AG20443 (cell line): ENCODE measurements at regions not wholly inside any gene's neighbourhood (a gene's known extent, or its start where the extent isn't known, plus 50 kb on each side); places are given as distances from the start of the nearest gene placed in this dataset.

Experiments
- DNase-seq: peaks from one replicate; pipeline ENCODE4 v3.0.0; 2012; ENCODE audit warnings: low spot score, mixed read lengths

GRCh38 chr4:163582703-163583102 lies 88.2 kb downstream of the TMA16 start:
- no peak for DNase-seq

- DNase-seq: no peak
Observed at GRCh38 chr4:163587867-163588266, 93.4 kb downstream of the TMA16 start.

GRCh38 chr4:163588532-163588931 lies 94.0 kb downstream of the TMA16 start:
- no peak for DNase-seq

GRCh38 chr4:163590103-163590502 lies 95.6 kb downstream of the TMA16 start:
- no peak for DNase-seq

GRCh38 chr4:163590619-163591264 lies 96.3 kb downstream of the TMA16 start:
- no peak for DNase-seq

- no peak for DNase-seq
Observed at GRCh38 chr4:163591614-163592020, 97.1 kb downstream of the TMA16 start.

GRCh38 chr4:163592212-163592611 lies 97.7 kb downstream of the TMA16 start:
- DNase-seq: no peak

- DNase-seq: no peak
Observed at GRCh38 chr4:163595580-163595979, 101.1 kb downstream of the TMA16 start.

- DNase-seq: no peak
Observed at GRCh38 chr4:163598028-163598427, 103.5 kb downstream of the TMA16 start.

- DNase-seq: no peak
Observed at GRCh38 chr4:163598489-163598888, 104.0 kb downstream of the TMA16 start.

- no peak for DNase-seq
Observed at GRCh38 chr4:163600727-163601126, 106.2 kb downstream of the TMA16 start.

GRCh38 chr4:163603257-163603656 lies 108.8 kb downstream of the TMA16 start:
- no peak for DNase-seq

GRCh38 chr4:163606896-163607691 lies 112.6 kb downstream of the TMA16 start:
- DNase-seq: no peak

- no peak for DNase-seq
Observed at GRCh38 chr4:163609019-163609418, 114.5 kb downstream of the TMA16 start.

- no peak for DNase-seq
Observed at GRCh38 chr4:163610648-163611047, 116.2 kb downstream of the TMA16 start.

- DNase-seq: no peak
Observed at GRCh38 chr4:163611182-163611581, 116.7 kb downstream of the TMA16 start.

- DNase-seq: no peak
Observed at GRCh38 chr4:163611784-163612445, 117.4 kb downstream of the TMA16 start.

GRCh38 chr4:163612762-163613161 lies 118.3 kb downstream of the TMA16 start:
- no peak for DNase-seq

- DNase-seq: no peak
Observed at GRCh38 chr4:163613383-163613782, 118.9 kb downstream of the TMA16 start.

GRCh38 chr4:163614866-163615265 lies 120.4 kb downstream of the TMA16 start:
- DNase-seq: no peak

- no peak for DNase-seq
Observed at GRCh38 chr4:163618845-163619244, 124.4 kb downstream of the TMA16 start.

GRCh38 chr4:163620738-163621137 lies 126.2 kb downstream of the TMA16 start:
- no peak for DNase-seq

- no peak for DNase-seq
Observed at GRCh38 chr4:163621821-163622220, 127.3 kb downstream of the TMA16 start.
